Brain microvascular endothelial cell (primary cell): ENCODE measurements at regions not wholly inside any gene's neighbourhood (a gene's known extent, or its start where the extent isn't known, plus 50 kb on each side); places are given as distances from the start of the nearest gene placed in this dataset.
A peak's percentile ranks its signal among the peaks of the same experiment; 100 is the strongest.
"Not testable (repeated sequence)": the region's sequence is repeated elsewhere in the genome, so short reads cannot be mapped to it uniquely, and the experiment has no call there.

Experiments used
- DNase-seq: peaks from one replicate; pipeline ENCODE4 v3.0.0-alpha.2; 2020
- H3K27ac ChIP-seq: fragments of 250-450 bp; sonication (Bioruptor Pico); 2 replicates; pipeline ENCODE4 v1.5.1; 2020; ENCODE audit warnings: mild to moderate bottlenecking, moderate library complexity
- H3K27me3 ChIP-seq: fragments of 250-450 bp; sonication (Bioruptor Pico); replicated peaks from 2 replicates; pipeline ENCODE4 v1.5.1; 2020; ENCODE audit warnings: mild to moderate bottlenecking
- H3K36me3 ChIP-seq: fragments of 250-450 bp; sonication (Bioruptor Pico); replicated peaks from 2 replicates; pipeline ENCODE4 v1.5.1; 2020; ENCODE audit warnings: mild to moderate bottlenecking
- H3K4me3 ChIP-seq: 2 replicates; pipeline ENCODE4 v1.5.1; 2011; ENCODE audit warnings: low read depth, mild to moderate bottlenecking, control low read depth, low read length, moderate library complexity
- CTCF ChIP-seq: IDR thresholded peaks from 2 replicates; pipeline ENCODE4 v1.5.1; 2011; ENCODE audit warnings: low read depth, mild to moderate bottlenecking, moderate library complexity, low read length, control low read depth, inconsistent platforms; ENCODE audit errors: missing control alignments
- in situ Hi-C: cut with HindIII; loops from 2 replicates; pipeline ENCODE4 v1.10.0; 2017; ENCODE audit warnings: low sequenced_read_pairs, low pct_ligation_motif_present

- in situ Hi-C loops: no loop called here
- Histone ChIP-seq H3K27me3 (no peaks in the 10 kb centered on the region), H3K27ac (no peak overlapping the region), H3K36me3 (no peaks in the 10 kb centered on the region), H3K4me3 (no peak overlapping the region)
- peak; percentile 1 for DNase-seq
- TF ChIP-seq CTCF: no peak
Measured at GRCh38 chr3:90145094-90145860, 1037.9 kb downstream of the EPHA3 start.

- H3K4me3 ChIP-seq: no peak overlapping the region
- H3K27me3 ChIP-seq: no peaks in the 10 kb centered on the region
- in situ Hi-C loops: no loop called here
- H3K27ac ChIP-seq: no peak overlapping the region
- no peaks in the 10 kb centered on the region for H3K36me3 ChIP-seq
- no peak for TF ChIP-seq CTCF
- no peak for DNase-seq
Measured at GRCh38 chr3:90180096-90180495, 1072.7 kb downstream of the EPHA3 start.

- Histone ChIP-seq H3K27ac (no peak overlapping the region), H3K27me3 (no peaks in the 10 kb centered on the region), H3K4me3 (no peak overlapping the region), H3K36me3 (no peaks in the 10 kb centered on the region)
- in situ Hi-C loops: no loop called here
- TF ChIP-seq CTCF: no peak
- DNase-seq: no peak
Measured at GRCh38 chr3:90180543-90180942, 1073.1 kb downstream of the EPHA3 start.

- in situ Hi-C loops, H3K27ac ChIP-seq, H3K36me3 ChIP-seq, H3K27me3 ChIP-seq: not testable (repeated sequence)
- peak overlapping the region; percentile 51 for H3K4me3 ChIP-seq
- peak; percentile 25 for DNase-seq
- TF ChIP-seq CTCF: peak; percentile 37
Measured at GRCh38 chr3:90182291-90182976, 1075.0 kb downstream of the EPHA3 start.

- TF ChIP-seq CTCF: no peak
- in situ Hi-C loops: no loop called here
- DNase-seq: peak; percentile 69
- Histone ChIP-seq H3K36me3 (no peaks in the 10 kb centered on the region), H3K27ac (no peak overlapping the region), H3K27me3 (no peaks in the 10 kb centered on the region), H3K4me3 (no peak overlapping the region)
Measured at GRCh38 chr3:90184861-90185260, 1077.4 kb downstream of the EPHA3 start.

- in situ Hi-C loops, H3K27me3 ChIP-seq, H3K36me3 ChIP-seq, H3K4me3 ChIP-seq, DNase-seq, H3K27ac ChIP-seq: not testable (repeated sequence)
Measured at GRCh38 chr3:90197383-90197782, 1090.0 kb downstream of the EPHA3 start.

GRCh38 chr3:90202931-90203330 lies 1095.5 kb downstream of the EPHA3 start:
- H3K27ac ChIP-seq, H3K4me3 ChIP-seq, H3K36me3 ChIP-seq, H3K27me3 ChIP-seq, DNase-seq, in situ Hi-C loops: not testable (repeated sequence)

- H3K36me3 ChIP-seq, H3K4me3 ChIP-seq, H3K27me3 ChIP-seq, H3K27ac ChIP-seq, in situ Hi-C loops, DNase-seq: not testable (repeated sequence)
Measured at GRCh38 chr3:90206482-90206881, 1099.1 kb downstream of the EPHA3 start.

GRCh38 chr3:90207353-90208097 lies 1100.1 kb downstream of the EPHA3 start:
- DNase-seq, H3K27me3 ChIP-seq, H3K36me3 ChIP-seq, in situ Hi-C loops, H3K4me3 ChIP-seq, H3K27ac ChIP-seq: not testable (repeated sequence)
